Fibroblast of the conjunctiva (primary cell): ENCODE measurements at regions not wholly inside any gene's neighbourhood (a gene's known extent, or its start where the extent isn't known, plus 50 kb on each side); places are given as distances from the start of the nearest gene placed in this dataset.

Experiments
- DNase-seq: peaks from one replicate; pipeline ENCODE4 v3.0.0-alpha.2; 2010; ENCODE audit warnings: low read depth

- DNase-seq = no peak
These were observed 91.9 kb upstream of the GPC1 start for GRCh38 chr2:240343548-240343947.

DNA sequence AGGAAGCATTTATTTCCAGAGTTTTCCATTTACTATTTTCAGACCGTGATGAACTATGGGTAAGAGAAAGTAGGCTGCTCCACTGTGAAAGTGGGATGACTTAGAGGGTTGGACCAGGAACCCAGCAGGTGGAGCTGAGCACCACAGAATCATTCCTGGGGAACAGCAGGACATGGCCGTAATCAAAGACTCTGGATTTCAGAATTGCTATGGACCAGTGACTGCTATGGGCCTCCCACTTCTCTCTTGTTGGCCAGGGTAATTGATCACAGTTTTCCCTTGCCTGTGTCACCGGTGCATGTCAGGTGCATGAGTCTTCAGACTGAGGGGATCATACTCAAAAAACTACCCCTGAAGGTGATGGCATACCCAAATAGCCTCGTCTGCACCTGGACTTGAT lies 90.6 kb upstream of the GPC1 start:
- DNase-seq = no peak

DNA sequence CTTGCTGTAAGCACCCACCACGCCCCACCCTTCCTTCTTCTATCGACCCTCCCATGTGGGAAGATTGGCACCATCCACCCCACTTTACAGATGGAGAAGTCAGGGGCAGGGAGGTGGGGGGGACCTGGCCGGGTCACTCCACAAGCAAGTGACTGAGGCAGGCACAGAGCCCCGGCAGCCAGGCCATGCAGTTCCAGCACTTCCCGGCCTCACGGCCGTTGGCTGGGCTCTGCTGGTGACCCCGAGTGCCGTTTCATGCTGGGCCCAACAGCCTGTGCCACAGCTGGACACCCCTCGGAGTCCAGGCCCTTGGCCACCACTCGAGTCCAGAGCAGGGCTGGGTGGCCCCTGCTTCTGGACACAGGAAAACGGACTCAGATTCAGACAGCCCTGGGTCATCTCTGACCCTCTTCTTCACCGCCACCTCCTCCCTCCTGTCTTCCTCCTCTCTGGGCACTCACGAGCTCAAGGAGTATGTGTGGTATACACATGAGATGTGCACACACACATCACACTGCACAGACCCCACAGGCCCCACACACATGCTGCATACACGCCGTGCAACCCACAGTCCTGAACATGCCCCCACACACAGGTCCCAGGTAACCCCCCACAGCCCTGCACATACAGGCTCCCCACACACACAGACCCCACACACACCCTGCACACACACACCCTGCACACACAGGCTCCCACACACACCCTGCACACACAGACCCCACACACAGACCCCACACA lies 89.3 kb upstream of the GPC1 start:
- DNase-seq = no peak

DNA sequence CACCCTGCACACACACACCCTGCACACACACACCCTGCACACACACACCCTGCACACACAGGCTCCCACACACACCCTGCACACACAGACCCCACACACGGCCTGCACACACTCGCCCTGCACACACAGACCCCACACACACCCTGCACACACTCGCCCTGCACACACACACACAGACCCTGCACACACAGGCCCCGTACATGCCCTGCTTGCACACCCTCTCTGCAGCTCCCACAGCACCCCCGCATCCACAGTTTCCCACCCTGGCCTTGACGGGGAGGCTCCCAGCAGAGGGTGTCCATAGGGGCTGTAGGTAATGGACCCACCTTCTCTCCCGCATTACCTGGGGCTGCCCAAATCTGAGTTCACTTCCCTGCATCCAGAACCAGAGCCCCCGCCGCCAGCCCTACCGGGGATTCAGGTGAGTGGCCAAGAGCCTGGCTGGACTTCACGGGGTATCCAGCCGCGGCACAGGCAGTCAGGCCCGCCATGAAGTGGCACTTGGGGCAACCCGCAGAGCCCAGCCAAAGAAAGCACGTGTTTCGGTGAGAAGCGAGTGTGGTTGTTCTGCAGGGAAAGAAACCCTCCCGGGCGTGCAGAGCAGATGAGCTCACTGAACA lies 88.6 kb upstream of the GPC1 start:
- DNase-seq = no peak

GRCh38 chr2:240347373-240347940 lies 88.0 kb upstream of the GPC1 start:
- DNase-seq = no peak

- DNase-seq = no peak
These were observed 87.4 kb upstream of the GPC1 start for GRCh38 chr2:240347949-240348500.

GRCh38 chr2:240348522-240348921 lies 86.9 kb upstream of the GPC1 start:
- DNase-seq = no peak

GRCh38 chr2:240349133-240350005 lies 86.1 kb upstream of the GPC1 start:
- no peak for DNase-seq

GRCh38 chr2:240350006-240350355 lies 85.5 kb upstream of the GPC1 start:
- DNase-seq = no peak

DNA sequence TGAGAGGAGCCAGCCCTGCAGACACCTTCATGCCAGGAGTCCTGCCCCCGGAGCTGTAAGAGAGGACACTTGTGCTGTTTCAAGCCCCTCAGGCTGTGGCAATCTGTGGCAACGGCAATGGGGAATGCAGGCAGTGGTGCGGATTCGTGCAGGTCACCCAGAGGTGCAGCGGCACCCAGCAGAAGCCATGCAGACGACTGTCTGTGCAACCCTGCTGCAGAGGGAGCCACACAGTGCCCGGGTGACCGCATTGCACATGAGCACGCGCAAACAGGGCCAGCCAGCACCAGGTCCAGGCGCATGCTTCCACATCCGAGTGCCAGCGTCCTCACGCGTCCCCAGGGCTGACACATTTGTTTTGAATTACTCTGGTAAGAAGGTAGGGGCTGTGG lies 84.8 kb upstream of the GPC1 start:
- no peak for DNase-seq

DNA sequence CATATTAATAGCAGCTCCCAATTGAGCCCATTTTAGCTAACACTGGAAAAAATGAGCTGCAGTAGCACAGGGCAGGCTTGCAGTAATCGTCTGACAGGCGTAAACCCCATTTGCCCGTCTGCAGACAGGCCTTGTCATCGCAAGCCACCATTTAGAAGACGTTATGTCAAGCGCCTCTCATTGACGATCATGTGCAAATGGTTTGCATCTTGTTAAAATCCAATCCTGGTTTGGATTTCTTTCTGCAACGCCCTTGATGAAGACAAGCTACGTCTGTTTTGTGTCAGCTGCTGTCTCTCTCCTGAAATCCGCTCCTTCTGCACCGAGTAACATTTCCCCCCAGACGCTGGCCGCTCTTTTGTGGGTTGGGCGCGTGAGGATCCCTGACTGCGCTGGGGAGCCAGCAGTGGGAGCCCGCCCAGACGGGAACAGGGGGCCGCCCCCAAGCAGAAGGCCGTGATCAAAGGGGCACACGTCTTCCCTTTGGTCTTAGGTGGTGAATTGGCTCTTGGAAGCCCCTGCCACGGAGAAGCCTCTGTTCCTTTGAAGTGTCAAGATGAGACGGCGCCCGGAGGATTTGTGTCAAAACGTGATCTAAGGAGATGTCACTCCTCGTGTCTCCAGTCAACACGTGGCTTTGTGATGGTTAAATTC lies 84.2 kb upstream of the GPC1 start:
- DNase-seq = no peak

DNA sequence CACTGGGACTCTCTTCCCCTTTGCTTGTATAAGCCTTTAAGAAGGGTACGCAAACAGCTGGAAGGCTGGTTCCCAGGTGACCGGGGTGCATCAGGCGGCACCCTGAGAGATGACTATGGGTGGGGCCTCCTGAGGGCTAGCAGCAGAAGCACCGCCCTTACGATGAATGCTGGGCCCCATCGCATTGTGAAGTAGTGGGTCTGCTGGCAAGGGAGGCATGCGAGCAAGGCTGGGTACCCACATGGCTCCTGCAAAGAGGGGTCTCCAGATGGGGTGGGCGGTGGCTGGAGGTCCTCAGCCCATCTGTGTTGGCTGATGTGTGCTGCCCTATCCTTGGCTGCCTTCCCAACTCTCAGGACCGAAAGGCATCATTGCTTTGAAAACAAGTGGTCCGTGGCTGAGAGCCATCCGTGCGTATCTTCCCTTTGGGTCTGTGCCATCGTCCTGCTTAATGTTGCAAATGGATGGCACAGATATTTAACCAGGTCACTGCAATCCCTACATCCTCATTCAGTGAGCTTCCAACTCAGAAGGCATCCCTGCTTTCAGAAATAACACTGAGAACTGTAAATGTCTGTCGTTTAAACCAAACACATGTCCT lies 83.5 kb upstream of the GPC1 start:
- DNase-seq = no peak

DNA sequence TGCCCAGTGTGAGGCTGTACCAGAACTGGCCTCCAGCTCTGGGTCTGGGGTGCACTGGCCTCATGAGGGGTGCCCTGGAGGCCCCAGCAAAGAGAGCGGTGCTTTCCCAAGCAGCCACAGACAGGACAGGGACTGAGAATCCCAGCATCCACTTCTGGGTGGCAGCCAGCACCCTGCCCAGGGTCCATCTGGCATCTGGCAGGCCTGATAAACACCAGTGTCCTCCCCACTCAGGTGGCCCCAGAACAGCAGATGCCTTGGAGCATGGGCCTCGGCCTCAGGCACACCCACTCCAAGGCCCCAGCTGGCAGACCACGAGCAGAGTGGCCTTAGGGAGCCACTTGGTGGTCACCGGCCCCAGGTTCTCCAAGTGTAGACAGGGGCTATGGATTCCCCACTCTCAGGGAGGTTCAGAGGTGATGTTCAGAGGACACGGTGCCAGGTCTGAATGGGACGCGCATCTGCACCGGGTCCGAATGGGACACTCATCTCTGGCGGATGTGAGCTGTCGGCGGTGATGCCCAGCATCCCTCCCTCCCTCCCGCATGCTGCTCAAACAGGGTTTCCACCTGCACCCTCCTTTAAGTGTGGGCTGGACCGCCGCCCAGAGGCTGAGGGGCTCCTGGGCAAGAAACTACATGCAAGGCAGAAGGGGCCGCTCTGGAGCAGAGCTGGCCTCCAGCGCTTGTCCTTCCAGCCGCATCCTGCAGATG lies 82.2 kb upstream of the GPC1 start:
- DNase-seq = no peak

DNA sequence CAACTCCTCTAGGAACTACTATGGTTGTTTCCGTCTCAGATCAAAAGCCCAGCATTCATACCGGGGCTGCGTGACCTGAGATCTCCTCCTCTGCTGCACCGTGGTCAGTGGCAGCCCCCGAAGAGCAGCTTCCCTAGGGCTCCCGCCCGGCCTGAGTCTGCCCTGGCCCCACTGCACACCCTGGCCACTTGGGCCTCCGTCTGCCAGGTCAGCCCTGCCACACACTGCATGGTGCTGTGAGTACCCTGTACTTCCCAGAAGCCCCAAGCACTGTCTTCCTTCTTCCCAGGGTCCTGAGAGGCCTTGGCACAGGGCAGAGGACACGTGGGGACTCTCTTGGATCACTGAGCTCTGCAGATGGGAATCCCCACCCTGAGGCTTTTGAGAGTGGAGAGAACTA lies 81.5 kb upstream of the GPC1 start:
- DNase-seq = no peak

DNA sequence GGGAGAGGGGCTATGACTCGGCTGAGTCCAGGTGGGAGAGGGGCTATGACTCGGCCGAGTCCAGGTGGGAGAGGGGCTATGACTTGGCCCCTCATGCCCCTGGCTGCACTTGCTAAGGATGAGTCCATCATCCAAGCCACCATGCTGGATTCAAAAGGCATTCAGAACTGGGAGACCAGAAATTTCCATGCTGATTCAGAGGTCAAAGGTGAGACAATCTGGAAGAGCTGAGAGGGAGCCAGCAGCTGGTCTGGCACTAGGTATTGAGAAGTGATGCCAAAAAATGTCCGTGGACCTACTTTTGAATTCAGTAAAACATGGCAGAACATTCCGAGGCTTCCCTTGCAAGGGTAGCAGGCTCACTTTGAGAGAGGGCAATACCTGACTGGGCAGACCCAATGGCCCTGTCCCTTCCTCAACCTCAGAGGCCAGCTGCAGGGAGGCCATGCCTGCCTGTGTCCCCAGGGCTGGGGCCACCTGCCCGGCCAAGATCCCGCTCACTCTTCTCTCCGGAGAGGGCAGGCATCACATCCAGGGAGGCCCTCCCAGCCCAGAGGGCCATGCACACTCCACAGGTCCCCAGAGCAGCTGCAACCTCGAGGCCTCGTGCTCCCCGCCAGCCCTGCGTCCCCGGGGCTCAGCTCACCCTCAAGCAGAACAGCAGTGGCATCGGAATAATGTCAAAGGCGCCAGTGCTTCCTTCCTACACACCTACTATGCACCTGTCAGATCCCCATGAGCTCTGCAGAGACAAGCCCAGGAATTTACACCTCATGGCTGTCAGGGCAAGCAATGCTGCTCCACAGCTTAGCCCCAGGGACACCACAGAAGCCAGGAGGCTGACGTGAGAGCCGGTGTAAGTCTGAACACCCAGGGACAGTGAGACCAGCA lies 80.2 kb upstream of the GPC1 start:
- peak; percentile 34 for DNase-seq

GRCh38 chr2:240355962-240356361 lies 79.5 kb upstream of the GPC1 start:
- no peak for DNase-seq

GRCh38 chr2:240356700-240357640 lies 78.5 kb upstream of the GPC1 start:
- DNase-seq = no peak

- no peak for DNase-seq
These were observed 77.8 kb upstream of the GPC1 start for GRCh38 chr2:240357641-240358012.

- DNase-seq = no peak
These were observed 77.4 kb upstream of the GPC1 start for GRCh38 chr2:240358080-240358479.
